HG02852 (cell line): ENCODE measurements at regions not wholly inside any gene's neighbourhood (a gene's known extent, or its start where the extent isn't known, plus 50 kb on each side); places are given as distances from the start of the nearest gene placed in this dataset.
"Not testable (repeated sequence)": the region's sequence is repeated elsewhere in the genome, so short reads cannot be mapped to it uniquely, and the experiment has no call there.

Experiments used
- ATAC-seq: cut with Tn5 transposase; IDR thresholded peaks from one replicate; pipeline ENCODE4 v1.9.1; 2021; ENCODE audit warnings: mild to moderate bottlenecking, moderate library complexity; ENCODE audit not compliant: unreplicated experiment

GRCh38 chr6:4359108-4359730 is 223.8 kb upstream of the ECI2 start:
- no peak for ATAC-seq

DNA sequence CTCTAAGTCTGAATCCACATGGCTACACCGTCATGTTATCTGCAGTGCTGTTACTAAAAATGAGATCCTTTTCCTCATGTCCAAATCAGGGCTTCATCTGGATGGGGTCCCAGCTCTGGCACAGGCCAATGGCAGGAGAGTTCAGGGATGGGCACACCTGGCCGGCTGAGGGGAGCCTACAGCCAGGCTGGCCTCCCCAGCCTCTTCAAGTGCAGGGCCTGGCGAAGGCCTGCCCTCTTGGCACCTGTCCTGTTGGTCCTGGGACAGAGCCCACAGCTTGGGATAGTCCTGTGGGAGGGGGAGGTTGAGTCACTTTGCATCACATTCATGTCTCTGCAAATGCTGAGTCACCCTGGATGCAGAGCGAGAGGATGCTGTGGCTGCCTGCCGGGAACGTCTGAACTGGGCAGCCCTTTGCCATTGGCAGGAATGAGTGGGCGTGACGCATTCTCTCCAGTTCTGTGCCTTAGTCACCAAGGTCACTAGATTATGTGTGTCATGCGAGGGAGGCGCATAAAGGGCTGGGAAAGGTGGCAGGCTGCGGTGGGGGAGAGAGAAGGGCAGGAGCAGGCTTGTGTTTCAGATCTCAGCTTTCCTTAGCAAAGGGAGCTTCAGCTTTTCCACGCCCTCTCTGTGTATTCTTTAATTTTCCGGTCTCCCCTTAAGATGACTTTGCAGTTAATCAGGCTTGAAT is 223.2 kb upstream of the ECI2 start:
- ATAC-seq = no peak

- ATAC-seq = not testable (repeated sequence)
Measured at GRCh38 chr6:4357660-4358152, 222.3 kb upstream of the ECI2 start.

DNA sequence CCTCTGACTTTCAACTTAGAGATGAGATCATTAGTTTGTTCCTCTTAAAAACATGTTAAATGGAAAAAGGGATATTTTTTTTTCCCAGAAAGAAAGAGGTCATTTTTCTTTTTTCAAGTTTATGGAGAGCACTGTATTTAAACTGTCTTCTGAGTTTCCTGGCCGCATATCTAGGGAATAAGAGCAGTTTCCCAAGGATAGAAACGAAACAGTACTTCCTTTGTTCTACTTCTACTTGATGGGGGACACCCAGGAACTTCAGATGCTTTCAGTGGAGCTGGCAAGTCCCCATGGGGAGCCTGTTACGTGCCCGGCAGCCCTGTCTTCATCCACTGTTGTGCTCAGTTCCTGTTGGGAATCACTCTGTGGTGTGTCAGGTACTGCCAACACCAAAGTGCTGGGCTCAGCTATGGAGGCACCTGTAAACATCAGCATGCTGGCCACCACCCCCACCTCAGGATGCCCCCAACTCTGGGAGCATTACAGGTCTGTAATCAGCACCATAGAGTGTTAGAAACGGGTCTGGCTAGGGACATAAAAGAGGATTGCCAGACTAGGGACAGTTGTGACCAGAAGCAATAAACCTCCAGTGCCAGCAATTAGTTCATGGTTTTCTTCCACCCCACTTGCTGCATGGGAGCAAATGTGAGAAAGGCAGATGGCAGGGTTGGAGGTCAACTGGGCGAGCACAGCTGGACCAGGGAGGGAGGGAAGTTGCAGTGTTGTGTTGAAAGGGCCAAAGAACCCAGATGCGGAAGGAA is 221.7 kb upstream of the ECI2 start:
- no peak for ATAC-seq

DNA sequence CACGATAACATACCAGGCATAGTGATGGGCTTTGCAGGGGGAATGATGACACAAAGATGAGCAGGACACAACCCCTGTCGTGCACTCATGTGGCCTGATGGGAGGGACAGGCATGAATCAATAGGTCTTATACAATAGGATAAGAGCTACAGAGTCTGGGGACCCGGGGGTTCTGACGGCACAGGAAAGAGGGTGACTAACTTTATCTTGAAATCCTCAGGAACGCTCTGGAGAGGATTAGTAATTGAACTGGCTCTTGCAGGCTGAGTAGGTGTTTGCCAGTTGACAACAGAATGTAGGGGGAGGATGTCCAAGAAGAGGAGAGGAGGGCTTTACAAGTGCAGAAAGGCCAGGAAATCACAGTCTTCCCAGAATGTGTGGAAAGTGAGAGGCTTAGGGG is 219.9 kb upstream of the ECI2 start:
- ATAC-seq = no peak

DNA sequence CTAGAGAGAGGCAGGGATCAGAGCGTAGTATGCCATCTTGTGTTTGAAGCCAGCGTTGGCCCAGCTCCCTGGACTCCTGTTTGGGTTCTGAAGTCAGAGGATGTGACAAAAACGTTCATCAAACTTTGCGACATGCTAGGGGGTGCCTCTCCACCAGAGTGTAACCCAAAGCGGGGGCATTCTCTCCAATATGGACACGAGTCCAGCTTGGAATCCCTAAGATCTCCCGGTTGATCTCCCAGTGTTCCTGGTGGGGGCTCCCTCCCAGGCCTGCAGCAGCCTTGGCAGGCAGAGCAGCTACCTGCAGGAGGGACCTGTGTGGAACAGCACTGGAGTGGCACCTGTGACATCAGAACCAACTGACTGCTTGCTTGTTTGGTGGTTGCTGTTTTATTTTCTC is 218.8 kb upstream of the ECI2 start:
- no peak for ATAC-seq

GRCh38 chr6:4352731-4353130 is 217.4 kb upstream of the ECI2 start:
- no peak for ATAC-seq

GRCh38 chr6:4352322-4352669 is 216.9 kb upstream of the ECI2 start:
- no peak for ATAC-seq

DNA sequence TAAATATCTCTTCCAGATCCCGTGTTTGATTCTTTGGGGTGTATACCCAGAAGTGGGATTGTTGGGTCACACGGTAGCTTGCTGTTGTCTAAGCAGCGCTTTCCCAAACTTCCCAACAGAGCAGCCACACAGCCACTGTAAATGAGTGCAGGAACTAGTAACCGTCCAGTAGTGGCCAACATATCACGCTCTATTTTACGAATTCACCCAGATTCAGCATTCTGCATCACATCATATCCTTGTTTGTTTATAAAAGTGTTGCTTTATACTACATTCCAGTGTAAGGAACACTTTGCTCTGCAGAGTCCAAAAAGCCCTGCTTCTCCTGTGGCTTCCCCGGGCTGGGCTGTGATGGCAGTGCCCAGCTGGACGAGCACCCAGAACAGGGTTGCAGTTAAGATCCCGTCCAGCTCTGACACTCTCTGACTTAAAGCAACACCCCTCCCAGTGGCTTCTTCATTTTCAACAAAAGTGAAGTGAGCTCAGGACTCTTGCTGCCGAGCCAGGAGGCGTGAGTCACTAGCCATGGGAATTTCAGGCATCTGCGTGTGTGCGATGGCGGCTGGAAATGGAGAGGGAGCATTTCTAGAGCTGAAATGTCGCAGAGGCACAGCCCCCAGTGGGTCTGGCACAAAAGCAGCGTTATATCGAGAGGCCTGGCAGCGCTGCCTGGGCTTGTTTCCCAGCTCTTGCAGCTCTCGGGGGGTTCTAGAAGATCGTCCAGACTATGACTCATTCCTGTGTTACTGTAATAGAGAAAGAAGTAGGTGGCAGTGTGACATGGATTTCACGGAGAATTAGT is 216.3 kb upstream of the ECI2 start:
- no peak for ATAC-seq

DNA sequence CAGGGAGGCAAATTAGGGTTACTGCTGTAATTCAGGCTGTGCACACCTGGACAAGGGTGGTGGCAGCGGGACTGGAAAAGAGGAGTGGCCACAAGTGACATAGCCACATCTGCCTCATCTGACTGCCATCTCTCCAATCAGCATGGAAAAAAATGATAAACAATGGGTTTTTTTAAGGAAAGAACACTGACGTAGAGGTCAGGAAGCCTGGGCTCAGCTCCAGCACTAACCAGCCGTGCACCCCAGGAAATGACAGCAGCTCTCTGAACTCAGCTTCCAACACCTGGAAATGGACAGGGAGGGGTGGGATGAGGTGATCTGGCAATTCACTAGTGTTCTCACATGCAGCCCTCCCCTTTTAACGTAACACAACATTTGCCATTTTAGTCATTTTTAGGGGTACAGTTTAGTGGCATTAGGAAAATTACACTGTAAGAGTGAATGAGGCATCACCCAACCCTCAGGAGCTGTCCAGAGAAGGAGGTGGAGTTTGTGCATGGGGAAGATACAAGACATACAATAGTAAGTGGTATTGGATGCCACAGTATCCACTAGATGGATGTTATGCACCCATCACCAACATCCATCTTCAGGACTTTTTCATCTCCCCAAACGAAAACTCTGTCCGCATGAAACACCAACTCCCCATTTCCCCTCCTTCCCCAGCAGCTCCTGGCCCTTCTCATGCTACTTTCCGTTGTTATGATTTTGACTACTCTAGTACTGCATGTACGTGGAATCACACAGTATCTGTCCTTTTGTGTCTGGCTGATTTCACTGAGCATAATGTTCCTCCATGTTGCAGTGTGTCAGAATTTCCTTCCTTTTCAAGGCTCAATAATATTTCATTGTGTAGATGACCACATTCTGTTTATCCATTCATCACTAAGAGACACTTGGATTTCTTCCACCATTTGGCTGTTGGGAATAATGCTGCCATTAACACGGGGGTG is 215.5 kb upstream of the ECI2 start:
- ATAC-seq = no peak

- no peak for ATAC-seq
Measured at GRCh38 chr6:4349931-4350330, 214.6 kb upstream of the ECI2 start.

DNA sequence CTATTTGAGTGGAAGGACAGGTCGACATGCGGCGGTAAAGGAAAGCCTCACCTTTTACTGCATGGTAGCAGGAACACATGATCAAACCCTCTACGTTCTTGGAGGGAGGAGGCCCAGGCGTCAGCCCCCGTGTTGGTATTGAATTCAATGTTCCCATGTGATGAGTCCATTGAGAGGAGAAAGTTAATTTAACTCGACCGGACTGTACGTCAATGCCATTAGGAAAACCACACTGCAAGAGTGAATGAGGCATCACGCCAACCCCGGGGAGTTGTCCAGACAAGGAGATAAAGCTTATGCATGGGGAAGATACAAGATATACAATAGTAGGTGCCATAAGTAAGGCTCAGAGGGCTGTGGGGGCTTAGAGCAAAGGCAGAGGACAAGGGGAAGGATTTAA is 213.9 kb upstream of the ECI2 start:
- ATAC-seq = no peak

DNA sequence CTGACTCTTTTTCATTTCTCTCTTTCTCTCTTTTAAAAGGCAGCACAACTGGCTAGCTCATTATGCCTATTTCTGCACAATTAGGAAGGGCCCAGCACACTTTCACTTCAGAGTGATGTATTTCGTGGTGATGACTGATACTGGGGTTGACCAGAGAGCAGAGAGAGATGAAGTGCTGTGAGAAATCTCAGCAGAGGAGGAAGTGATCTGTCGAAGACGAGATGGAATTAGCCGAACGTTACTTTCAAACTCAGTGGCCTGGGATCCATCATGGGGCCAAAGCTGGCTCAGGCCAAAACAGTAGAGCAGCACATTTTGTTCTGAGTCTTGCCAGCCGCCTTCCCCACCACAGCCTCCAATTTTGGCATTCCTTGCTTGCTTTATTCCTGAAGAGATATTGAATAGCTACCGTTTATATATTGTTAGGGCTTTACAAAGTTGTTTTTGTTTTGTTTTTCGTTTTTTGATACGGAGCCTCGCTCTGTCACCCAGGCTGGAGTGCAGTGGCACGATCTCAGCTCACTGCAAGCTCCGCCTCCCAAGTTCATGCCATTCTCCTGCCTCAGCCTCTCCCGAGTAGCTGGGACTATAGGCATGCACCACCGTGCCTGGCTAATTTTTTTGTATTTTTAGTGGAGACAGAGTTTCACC is 213.2 kb upstream of the ECI2 start:
- ATAC-seq = peak; percentile 48

- no peak for ATAC-seq
Measured at GRCh38 chr6:4347877-4348276, 212.5 kb upstream of the ECI2 start.

- ATAC-seq = no peak
Measured at GRCh38 chr6:4346659-4347333, 211.4 kb upstream of the ECI2 start.

GRCh38 chr6:4345543-4345942 is 210.2 kb upstream of the ECI2 start:
- no peak for ATAC-seq

- ATAC-seq = no peak
Measured at GRCh38 chr6:4344317-4344899, 209.0 kb upstream of the ECI2 start.

- no peak for ATAC-seq
Measured at GRCh38 chr6:4342407-4343137, 207.2 kb upstream of the ECI2 start.
